ENCODE measurements at regions not wholly inside any gene's neighbourhood (a gene's known extent, or its start where the extent isn't known, plus 50 kb on each side); places are given as distances from the start of the nearest gene placed in this dataset.
"Not testable (repeated sequence)": the region's sequence is repeated elsewhere in the genome, so short reads cannot be mapped to it uniquely, and the experiment has no call there.

- TF ChIP-seq POLR2A (IDR thresholded peaks at IDR 0.05), result no peak
- intact Hi-C loops (cut with DNase I; ENCODE audit: low total_unique reads), result loop anchor here (10.0 kb wide), 1 partner anchor 166 kb away; no protein-coding TSS in a partner anchor
- H3K4me3 ChIP-seq (ENCODE audit: low read depth, poor library complexity, severe bottlenecking), result no peak overlapping the region
- WGBS, 2 donors, result 71 to 84% methylated on average over 1 of the region's 1 CpG
- DNase-seq (ENCODE audit: low spot score in 2 of 2), result no peak
These were observed 50.9 kb upstream of the MITF start for GRCh38 chr3:69688400-69688799.

GRCh38 chr3:69687641-69688040, 51.6 kb upstream of the MITF start:
- H3K4me3 ChIP-seq (ENCODE audit: low read depth, poor library complexity, severe bottlenecking), result no peak overlapping the region
- intact Hi-C loops (cut with DNase I; ENCODE audit: low total_unique reads), result loop anchor here (10.0 kb wide), 1 partner anchor 167 kb away; no protein-coding TSS in a partner anchor
- no peak for TF ChIP-seq POLR2A (IDR thresholded peaks at IDR 0.05)
- no peak for TF ChIP-seq CTCF (IDR thresholded peaks at IDR 0.05)
- DNase-seq (ENCODE audit: low spot score in 2 of 2), result no peak
- 84 to 87% methylated on average over 5 of the region's 5 CpGs for WGBS, 2 donors

GRCh38 chr3:69686056-69686455, 53.2 kb upstream of the MITF start:
- intact Hi-C loops (cut with DNase I; ENCODE audit: low total_unique reads), result loop anchor here (10.0 kb wide), 1 partner anchor 169 kb away; no protein-coding TSS in a partner anchor
- DNase-seq (ENCODE audit: low spot score in 2 of 2), result no peak
- 86 to 92% methylated on average over 3 of the region's 3 CpGs for WGBS, 2 donors

GRCh38 chr3:69684309-69684961, 54.8 kb upstream of the MITF start:
- 79% methylated on average over 2 of the region's 2 CpGs for WGBS, 2 donors
- TF ChIP-seq POLR2A (IDR thresholded peaks at IDR 0.05), result no peak
- intact Hi-C loops (cut with DNase I; ENCODE audit: low total_unique reads), result loop anchor here (10.0 kb wide), 1 partner anchor 170 kb away; no protein-coding TSS in a partner anchor
- H3K4me3 ChIP-seq (ENCODE audit: low read depth, poor library complexity, severe bottlenecking), result no peak overlapping the region
- no peak for DNase-seq (ENCODE audit: low spot score in 2 of 2)

More at GRCh38 chr3:69686056-69686455, 53.2 kb upstream of the MITF start:
- no peak overlapping the region for H3K4me3 ChIP-seq (ENCODE audit: low read depth, poor library complexity, severe bottlenecking)
- no peak for TF ChIP-seq POLR2A (IDR thresholded peaks at IDR 0.05)
- no peak for TF ChIP-seq CTCF (IDR thresholded peaks at IDR 0.05)

- TF ChIP-seq POLR2A (IDR thresholded peaks at IDR 0.05) (no peak), CTCF (IDR thresholded peaks at IDR 0.05) (no peak)
- intact Hi-C loops (cut with DNase I; ENCODE audit: low total_unique reads), result loop anchor here (10.0 kb wide), 1 partner anchor 172 kb away; no protein-coding TSS in a partner anchor
- H3K4me3 ChIP-seq (ENCODE audit: low read depth, poor library complexity, severe bottlenecking), result no peak overlapping the region
- DNase-seq (ENCODE audit: low spot score in 2 of 2), result no peak
- 48 to 51% methylated on average over 4 of the region's 4 CpGs for WGBS, 2 donors
These were observed 56.0 kb upstream of the MITF start for GRCh38 chr3:69683082-69683806.

- H3K4me3 ChIP-seq (ENCODE audit: low read depth, poor library complexity, severe bottlenecking); intact Hi-C loops (cut with DNase I; ENCODE audit: low total_unique reads); DNase-seq (ENCODE audit: low spot score in 2 of 2): not testable (repeated sequence)
- WGBS, 2 donors, result 93 to 95% methylated on average over 13 to 24 of the region's 30 CpGs
These were observed 61.8 kb upstream of the MITF start for GRCh38 chr3:69677456-69677855.

- intact Hi-C loops (cut with DNase I; ENCODE audit: low total_unique reads), result no loop called here
- TF ChIP-seq POLR2A (IDR thresholded peaks at IDR 0.05), result no peak
- TF ChIP-seq CTCF (IDR thresholded peaks at IDR 0.05), result no peak
- H3K4me3 ChIP-seq (ENCODE audit: low read depth, poor library complexity, severe bottlenecking), result no peak overlapping the region
- 48 to 52% methylated on average over 6 of the region's 6 CpGs for WGBS, 2 donors
- DNase-seq (ENCODE audit: low spot score in 2 of 2), result no peak
These were observed 63.3 kb upstream of the MITF start for GRCh38 chr3:69675786-69676530.
